Tongue (tissue), 1 donor: ENCODE measurements at regions not wholly inside any gene's neighbourhood (a gene's known extent, or its start where the extent isn't known, plus 50 kb on each side); places are given as distances from the start of the nearest gene placed in this dataset.
"Not testable (repeated sequence)": the region's sequence is repeated elsewhere in the genome, so short reads cannot be mapped to it uniquely, and the experiment has no call there.

Experiments
- DNase-seq: peaks from one replicate; pipeline ENCODE4 v3.0.0-alpha.2; 2015

DNA sequence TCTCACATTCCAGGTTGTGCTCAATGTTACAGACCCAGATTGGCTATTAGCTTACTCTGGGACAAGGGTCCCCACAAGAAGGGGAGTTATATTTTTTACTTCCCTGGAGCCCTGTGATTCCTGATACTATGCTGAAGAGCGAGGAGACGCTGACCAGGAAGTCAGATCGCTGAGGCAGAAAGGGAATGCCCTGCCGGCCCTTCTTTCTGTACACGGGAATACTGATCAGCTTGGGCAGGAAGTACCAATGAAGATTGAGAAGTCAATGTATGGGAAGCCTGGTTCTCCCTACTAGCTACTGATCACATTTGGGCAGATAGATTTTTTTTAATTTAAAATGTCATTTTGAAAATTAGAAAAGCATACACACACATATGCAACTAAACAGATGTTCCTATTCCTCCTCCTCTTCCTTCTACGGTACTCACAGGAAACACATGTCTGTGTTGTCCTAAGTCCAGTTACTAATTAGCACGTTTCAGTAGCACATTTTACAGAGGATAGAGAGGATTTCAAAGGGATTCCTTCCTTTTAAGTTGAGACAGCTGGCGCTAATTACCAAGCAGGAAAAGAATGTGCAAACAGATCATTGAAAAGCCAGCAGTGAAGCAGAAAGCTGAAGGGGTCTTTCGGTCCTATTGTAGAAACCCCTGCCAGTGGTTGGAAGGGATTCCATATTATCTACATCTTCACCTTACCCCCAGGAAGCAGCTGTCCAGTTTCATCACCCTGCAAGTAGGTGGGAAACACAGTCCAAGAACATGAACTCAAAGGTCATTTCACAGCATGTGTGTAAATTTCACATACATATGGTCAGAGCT, 292.4 kb downstream of the DUSP6 start:
- DNase-seq, result peak; percentile 69

DNA sequence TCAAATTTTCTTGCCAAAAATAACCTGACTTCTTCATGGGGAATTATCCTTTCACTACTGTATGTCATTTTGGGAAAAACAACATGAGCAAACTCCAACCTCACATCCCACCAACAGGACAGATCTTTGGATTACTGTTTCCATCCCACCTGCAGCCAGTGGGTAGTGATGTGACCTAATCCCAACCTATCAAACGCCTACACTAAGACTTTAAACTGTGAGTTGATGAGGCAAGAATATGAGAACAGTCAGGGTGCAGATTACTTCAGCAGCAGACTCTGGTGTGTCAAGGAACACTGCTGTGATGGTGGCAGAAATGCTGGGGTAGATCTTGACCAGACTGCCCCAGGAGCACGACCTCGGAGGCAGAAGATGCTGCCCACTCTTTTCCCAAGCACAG, 293.2 kb downstream of the DUSP6 start:
- no peak for DNase-seq

- DNase-seq, result no peak
These were observed 293.9 kb downstream of the DUSP6 start for GRCh38 chr12:89058402-89058801.

- DNase-seq, result not testable (repeated sequence)
These were observed 298.5 kb downstream of the DUSP6 start for GRCh38 chr12:89053817-89054216.

GRCh38 chr12:89051065-89051677, 301.1 kb downstream of the DUSP6 start:
- peak; percentile 83 for DNase-seq

DNA sequence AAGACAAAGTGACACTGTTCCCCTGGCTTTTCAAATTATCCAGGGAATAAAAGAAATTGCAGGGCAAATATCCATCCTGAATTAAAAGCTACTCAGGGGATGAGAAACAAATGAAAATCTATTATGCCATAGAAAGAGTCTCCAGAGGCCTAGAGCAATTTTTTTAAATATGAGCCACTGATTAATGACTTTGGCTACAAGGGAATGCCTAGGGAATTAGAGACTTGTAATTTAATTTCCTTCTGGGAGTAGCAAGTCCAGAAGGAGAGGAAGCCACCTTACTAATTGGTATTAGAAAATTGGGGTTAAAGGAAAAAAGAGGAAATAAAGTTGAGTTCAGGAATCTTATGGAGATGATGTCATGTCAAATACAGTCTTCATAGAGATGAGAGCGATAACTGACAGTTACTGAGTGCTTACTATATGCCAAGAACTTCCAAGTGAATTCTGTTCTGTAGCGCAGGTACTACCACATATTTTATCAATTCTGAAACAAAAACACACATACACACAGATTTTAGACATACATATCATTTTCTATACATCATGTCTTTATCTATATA, 304.4 kb downstream of the DUSP6 start:
- DNase-seq, result no peak

- DNase-seq, result no peak
These were observed 311.2 kb downstream of the DUSP6 start for GRCh38 chr12:89041078-89041477.

DNA sequence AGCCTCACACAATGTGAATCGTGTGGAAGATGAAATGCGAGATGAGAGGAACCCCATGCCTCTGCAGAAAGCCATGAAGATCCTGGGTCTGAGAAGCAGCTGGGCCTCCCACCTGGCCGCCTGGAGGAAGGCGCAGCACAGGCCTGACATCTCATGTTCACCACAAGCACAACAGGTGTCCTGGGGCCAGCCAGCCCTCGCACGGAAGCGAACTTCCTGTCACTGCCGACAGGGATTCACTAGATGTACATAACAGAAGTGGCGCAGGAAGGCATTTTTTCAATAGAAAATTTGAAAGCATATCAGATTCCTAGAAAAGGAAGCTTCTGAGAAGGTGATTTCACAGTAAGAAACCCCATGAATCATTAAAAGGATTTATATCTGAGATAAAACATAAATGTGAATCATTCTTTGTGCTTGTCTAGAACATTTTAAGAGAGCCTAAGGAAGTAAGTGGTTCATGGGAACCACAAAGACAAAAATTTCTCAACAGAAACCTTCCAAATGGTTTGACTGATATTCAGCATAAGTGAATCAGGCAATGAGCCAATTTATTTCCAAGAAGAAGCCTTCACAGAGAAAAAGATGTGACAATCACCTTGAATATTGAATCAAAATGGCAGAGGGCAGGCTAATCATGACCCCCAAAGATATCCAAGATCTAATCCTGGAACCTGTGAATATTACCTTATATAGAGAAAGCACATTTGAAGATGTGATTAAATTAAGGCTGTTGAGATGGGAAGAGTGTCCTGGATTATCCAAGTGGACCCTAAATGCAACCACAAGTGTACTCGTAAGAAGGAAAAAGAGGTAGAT, 311.9 kb downstream of the DUSP6 start:
- DNase-seq, result peak; percentile 70

DNA sequence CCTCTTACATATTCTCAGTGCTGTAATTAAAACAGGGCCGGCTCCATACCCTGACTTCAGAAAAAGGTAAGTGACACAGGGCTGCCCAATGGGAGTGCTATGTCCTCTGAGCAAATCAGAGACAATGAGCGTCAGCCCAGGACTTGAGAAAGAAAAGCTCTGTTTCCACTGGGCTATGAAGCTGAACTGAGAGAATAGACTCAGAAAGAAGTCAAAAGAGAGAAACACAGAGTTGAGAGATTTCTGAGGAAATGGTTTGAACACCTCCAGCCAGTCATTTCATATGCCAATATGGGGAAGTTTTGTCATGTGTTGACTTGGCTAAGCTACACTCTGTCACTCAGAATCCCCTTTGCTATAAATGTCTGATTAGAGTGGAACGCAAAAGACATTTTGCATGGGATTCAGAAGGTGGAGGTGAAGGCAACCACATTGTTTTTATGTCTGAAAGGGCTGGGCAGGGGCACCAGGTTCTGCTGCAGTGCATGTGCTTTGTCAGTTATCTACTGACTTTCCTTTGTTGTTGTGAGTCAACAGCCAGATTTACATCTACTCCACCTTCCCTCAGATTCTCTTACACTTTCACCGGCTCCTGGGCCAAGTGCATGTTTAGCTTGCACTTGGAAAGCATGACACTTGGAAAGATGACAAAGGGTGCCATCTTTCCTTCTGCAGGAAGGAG, 313.3 kb downstream of the DUSP6 start:
- DNase-seq, result no peak

DNA sequence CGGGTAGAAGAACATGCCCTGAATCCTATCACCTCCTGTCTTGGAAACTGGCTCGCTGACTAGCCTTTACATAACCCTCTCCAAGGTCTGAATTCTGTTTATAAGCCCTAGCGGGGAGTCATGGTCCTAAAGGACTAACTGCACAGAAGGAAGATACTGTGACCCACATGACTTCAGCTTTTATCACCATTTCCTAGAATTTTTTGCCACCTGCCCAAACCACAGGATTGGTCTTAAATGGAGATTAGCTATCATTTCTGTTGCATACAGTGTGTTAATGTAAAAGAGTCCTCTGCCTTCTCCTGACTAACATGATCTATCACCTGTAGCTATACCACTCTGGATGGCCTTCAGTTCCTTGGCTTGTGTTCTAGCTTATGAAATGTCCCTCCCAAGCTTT, 319.2 kb downstream of the DUSP6 start:
- no peak for DNase-seq

- no peak for DNase-seq
These were observed 322.3 kb downstream of the DUSP6 start for GRCh38 chr12:89029961-89030360.

DNA sequence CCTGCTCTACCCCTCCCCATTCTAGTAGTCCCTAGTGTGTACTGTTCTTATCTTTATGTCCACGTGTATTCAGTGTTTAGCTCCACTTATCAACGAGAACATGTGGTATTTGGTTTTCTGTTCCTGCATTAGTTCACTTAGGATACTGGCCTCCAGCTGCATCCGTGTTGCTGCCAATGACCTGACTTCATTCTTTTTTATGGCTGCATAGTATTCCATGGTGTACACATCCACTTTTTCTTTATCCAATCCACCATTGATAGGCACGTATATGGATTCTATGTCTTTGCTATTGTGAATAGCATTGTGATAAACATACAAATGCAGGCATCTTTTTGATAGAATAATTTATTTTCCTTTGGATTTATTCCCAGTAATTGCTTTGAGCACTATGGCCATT, 327.7 kb downstream of the DUSP6 start:
- no peak for DNase-seq

- no peak for DNase-seq
These were observed 328.4 kb downstream of the DUSP6 start for GRCh38 chr12:89023936-89024335.

- no peak for DNase-seq
These were observed 331.6 kb downstream of the DUSP6 start for GRCh38 chr12:89020689-89021088.

DNA sequence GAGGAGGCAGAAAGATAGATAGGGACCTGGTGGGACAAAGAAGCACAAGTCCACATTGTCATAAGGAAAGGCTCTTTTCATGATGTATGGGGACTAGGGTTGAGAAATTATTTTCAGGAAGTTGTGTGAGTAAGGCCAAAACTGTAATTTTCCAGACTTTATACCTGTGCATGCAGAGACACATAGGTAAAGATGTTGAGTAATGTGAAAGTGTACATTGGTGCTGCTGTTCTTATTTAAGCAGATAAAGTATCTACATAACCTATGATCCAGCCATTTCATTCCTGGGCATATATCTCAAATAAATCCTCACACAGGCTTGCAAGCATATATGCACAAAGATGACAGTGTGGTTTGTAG, 332.2 kb downstream of the DUSP6 start:
- no peak for DNase-seq

DNA sequence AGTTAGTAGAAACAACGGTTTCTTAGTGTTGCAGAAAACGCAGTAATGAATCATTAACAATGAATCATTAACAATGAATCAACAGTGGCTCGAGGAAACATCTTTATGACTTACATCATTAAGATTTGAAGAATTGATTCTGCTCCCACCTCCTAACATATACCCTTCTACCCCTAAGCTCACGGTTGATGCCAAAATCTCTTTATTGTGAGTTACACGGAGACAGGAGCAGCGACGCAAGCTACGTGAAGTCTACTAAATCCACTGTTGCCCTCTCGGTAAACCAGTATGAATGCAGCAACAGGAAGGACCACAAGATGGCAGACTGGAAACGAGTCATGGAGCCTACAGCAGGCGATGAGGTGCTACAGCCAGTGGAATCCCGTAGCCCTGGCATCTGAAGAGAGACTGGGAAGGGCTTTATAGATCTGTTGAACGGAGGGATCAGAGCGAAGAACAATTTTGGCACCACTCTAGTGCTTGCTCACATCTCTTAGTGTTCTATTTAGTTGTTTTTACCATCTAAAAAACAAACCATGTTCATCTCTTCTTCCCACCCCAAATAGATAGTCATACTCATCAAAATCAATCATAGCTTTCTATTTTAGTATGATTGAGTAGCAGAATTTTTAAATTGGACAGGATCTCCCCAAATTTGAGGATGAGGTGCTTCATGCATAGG, 332.7 kb downstream of the DUSP6 start:
- peak; percentile 88 for DNase-seq

- peak; percentile 84 for DNase-seq
These were observed 335.1 kb downstream of the DUSP6 start for GRCh38 chr12:89016970-89017778.

- no peak for DNase-seq
These were observed 336.9 kb downstream of the DUSP6 start for GRCh38 chr12:89015419-89015818.

DNA sequence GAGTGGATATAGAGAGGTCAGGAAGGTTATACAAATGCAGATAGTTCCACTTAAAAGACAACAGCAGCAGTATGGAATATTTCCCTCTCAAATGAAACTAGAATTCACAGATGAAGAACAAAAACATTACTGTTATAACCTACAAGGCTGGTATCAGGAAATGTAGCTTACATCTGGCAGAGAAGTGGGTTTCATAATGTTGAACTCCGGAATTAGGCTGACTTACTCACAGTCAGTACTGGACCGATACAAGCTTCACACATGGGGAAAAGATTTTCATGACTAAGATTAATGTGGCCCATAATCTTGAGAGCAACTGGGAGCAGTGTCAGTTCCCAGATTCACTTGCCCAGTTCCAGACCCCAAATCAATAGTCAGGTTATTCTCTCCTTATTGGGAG, 353.9 kb downstream of the DUSP6 start:
- DNase-seq, result no peak

- no peak for DNase-seq
These were observed 356.0 kb downstream of the DUSP6 start for GRCh38 chr12:88996200-88996788.
